ENCODE measurements at regions not wholly inside any gene's neighbourhood (a gene's known extent, or its start where the extent isn't known, plus 50 kb on each side); places are given as distances from the start of the nearest gene placed in this dataset.
"Not testable (repeated sequence)": the region's sequence is repeated elsewhere in the genome, so short reads cannot be mapped to it uniquely, and the experiment has no call there.

GRCh38 chr4:8990341-8990740, 118.7 kb upstream of the HMX1 start:
- TF ChIP-seq CTCF (IDR thresholded peaks at IDR 0.05; ENCODE audit: low read depth, low read length, poor library complexity, severe bottlenecking); EZH2phosphoT487 (IDR thresholded peaks at IDR 0.05; ENCODE audit: borderline replicate concordance, low read length): not testable (repeated sequence)
